ENCODE measurements at regions not wholly inside any gene's neighbourhood (a gene's known extent, or its start where the extent isn't known, plus 50 kb on each side); places are given as distances from the start of the nearest gene placed in this dataset.
"Not testable (repeated sequence)": the region's sequence is repeated elsewhere in the genome, so short reads cannot be mapped to it uniquely, and the experiment has no call there.

- Histone ChIP-seq H3K4me3 (ENCODE audit: low read depth in 1 of 2, low read length in 2 of 2) (no peak overlapping the region), H3K9ac (ENCODE audit: low read depth in 1 of 2, low read length in 2 of 2) (no peak overlapping the region), H3K27ac (ENCODE audit: low read depth, low read length) (no peak overlapping the region), H3K36me3 (ENCODE audit: control insufficient read depth in 1 of 2, insufficient read depth in 2 of 2, low read length in 2 of 2) (no peaks in the 10 kb centered on the region), H3K4me1 (ENCODE audit: control insufficient read depth in 1 of 2, insufficient read depth in 2 of 2, low read length in 2 of 2) (no peaks in the 10 kb centered on the region), H3K9me3 (ENCODE audit: control insufficient read depth in 1 of 2, low read length in 2 of 2) (no peaks in the 10 kb centered on the region), H3K27me3 (ENCODE audit: control insufficient read depth in 1 of 2, insufficient read depth in 2 of 2, low read length in 2 of 2) (no peaks in the 10 kb centered on the region)
Measured at GRCh38 chr19:14305706-14306105, 75.5 kb upstream of the ADGRE5 start.

- H3K27ac ChIP-seq (ENCODE audit: low read depth, low read length): no peak overlapping the region
- H3K36me3 ChIP-seq (ENCODE audit: control insufficient read depth in 1 of 2, insufficient read depth in 2 of 2, low read length in 2 of 2): no peaks in the 10 kb centered on the region
- H3K4me3 ChIP-seq (ENCODE audit: low read depth in 1 of 2, low read length in 2 of 2): no peak overlapping the region
- no peaks in the 10 kb centered on the region for H3K27me3 ChIP-seq (ENCODE audit: control insufficient read depth in 1 of 2, insufficient read depth in 2 of 2, low read length in 2 of 2)
- no peaks in the 10 kb centered on the region for H3K4me1 ChIP-seq (ENCODE audit: control insufficient read depth in 1 of 2, insufficient read depth in 2 of 2, low read length in 2 of 2)
- no peak overlapping the region for H3K9ac ChIP-seq (ENCODE audit: low read depth in 1 of 2, low read length in 2 of 2)
- no peaks in the 10 kb centered on the region for H3K9me3 ChIP-seq (ENCODE audit: control insufficient read depth in 1 of 2, low read length in 2 of 2)
Measured at GRCh38 chr19:14301150-14301549, 80.1 kb upstream of the ADGRE5 start.

- H3K9me3 ChIP-seq (ENCODE audit: control insufficient read depth in 1 of 2, low read length in 2 of 2): no peaks in the 10 kb centered on the region
- no peak overlapping the region for H3K4me3 ChIP-seq (ENCODE audit: low read depth in 1 of 2, low read length in 2 of 2)
- H3K27me3 ChIP-seq (ENCODE audit: control insufficient read depth in 1 of 2, insufficient read depth in 2 of 2, low read length in 2 of 2): no peaks in the 10 kb centered on the region
- H3K4me1 ChIP-seq (ENCODE audit: control insufficient read depth in 1 of 2, insufficient read depth in 2 of 2, low read length in 2 of 2): no peaks in the 10 kb centered on the region
- H3K9ac ChIP-seq (ENCODE audit: low read depth in 1 of 2, low read length in 2 of 2): no peak overlapping the region
- H3K27ac ChIP-seq (ENCODE audit: low read depth, low read length): no peak overlapping the region
- no peaks in the 10 kb centered on the region for H3K36me3 ChIP-seq (ENCODE audit: control insufficient read depth in 1 of 2, insufficient read depth in 2 of 2, low read length in 2 of 2)
Measured at GRCh38 chr19:14300303-14300702, 80.9 kb upstream of the ADGRE5 start.

- not testable (repeated sequence) for H3K27ac ChIP-seq (ENCODE audit: low read depth, low read length); H3K9ac ChIP-seq (ENCODE audit: low read depth in 1 of 2, low read length in 2 of 2); H3K27me3 ChIP-seq (ENCODE audit: control insufficient read depth in 1 of 2, insufficient read depth in 2 of 2, low read length in 2 of 2); H3K9me3 ChIP-seq (ENCODE audit: control insufficient read depth in 1 of 2, low read length in 2 of 2); H3K4me3 ChIP-seq (ENCODE audit: low read depth in 1 of 2, low read length in 2 of 2); H3K36me3 ChIP-seq (ENCODE audit: control insufficient read depth in 1 of 2, insufficient read depth in 2 of 2, low read length in 2 of 2); H3K4me1 ChIP-seq (ENCODE audit: control insufficient read depth in 1 of 2, insufficient read depth in 2 of 2, low read length in 2 of 2)
Measured at GRCh38 chr19:14299224-14299827, 81.9 kb upstream of the ADGRE5 start.

GRCh38 chr19:14297883-14298576 lies 83.2 kb upstream of the ADGRE5 start:
- not testable (repeated sequence) for H3K9me3 ChIP-seq (ENCODE audit: control insufficient read depth in 1 of 2, low read length in 2 of 2); H3K27me3 ChIP-seq (ENCODE audit: control insufficient read depth in 1 of 2, insufficient read depth in 2 of 2, low read length in 2 of 2); H3K27ac ChIP-seq (ENCODE audit: low read depth, low read length); H3K4me1 ChIP-seq (ENCODE audit: control insufficient read depth in 1 of 2, insufficient read depth in 2 of 2, low read length in 2 of 2); H3K9ac ChIP-seq (ENCODE audit: low read depth in 1 of 2, low read length in 2 of 2); H3K4me3 ChIP-seq (ENCODE audit: low read depth in 1 of 2, low read length in 2 of 2); H3K36me3 ChIP-seq (ENCODE audit: control insufficient read depth in 1 of 2, insufficient read depth in 2 of 2, low read length in 2 of 2)

GRCh38 chr19:14294974-14295373 lies 86.3 kb upstream of the ADGRE5 start:
- H3K4me1 ChIP-seq (ENCODE audit: control insufficient read depth in 1 of 2, insufficient read depth in 2 of 2, low read length in 2 of 2); H3K36me3 ChIP-seq (ENCODE audit: control insufficient read depth in 1 of 2, insufficient read depth in 2 of 2, low read length in 2 of 2); H3K9ac ChIP-seq (ENCODE audit: low read depth in 1 of 2, low read length in 2 of 2); H3K27me3 ChIP-seq (ENCODE audit: control insufficient read depth in 1 of 2, insufficient read depth in 2 of 2, low read length in 2 of 2); H3K27ac ChIP-seq (ENCODE audit: low read depth, low read length); H3K4me3 ChIP-seq (ENCODE audit: low read depth in 1 of 2, low read length in 2 of 2); H3K9me3 ChIP-seq (ENCODE audit: control insufficient read depth in 1 of 2, low read length in 2 of 2): not testable (repeated sequence)

- H3K27me3 ChIP-seq (ENCODE audit: control insufficient read depth in 1 of 2, insufficient read depth in 2 of 2, low read length in 2 of 2); H3K9ac ChIP-seq (ENCODE audit: low read depth in 1 of 2, low read length in 2 of 2); H3K4me3 ChIP-seq (ENCODE audit: low read depth in 1 of 2, low read length in 2 of 2); H3K9me3 ChIP-seq (ENCODE audit: control insufficient read depth in 1 of 2, low read length in 2 of 2); H3K4me1 ChIP-seq (ENCODE audit: control insufficient read depth in 1 of 2, insufficient read depth in 2 of 2, low read length in 2 of 2); H3K27ac ChIP-seq (ENCODE audit: low read depth, low read length); H3K36me3 ChIP-seq (ENCODE audit: control insufficient read depth in 1 of 2, insufficient read depth in 2 of 2, low read length in 2 of 2): not testable (repeated sequence)
Measured at GRCh38 chr19:14293816-14294170, 87.5 kb upstream of the ADGRE5 start.

GRCh38 chr19:14293101-14293815 lies 87.3 kb upstream of the ADGRL1 start:
- H3K4me3 ChIP-seq (ENCODE audit: low read depth in 1 of 2, low read length in 2 of 2): peak overlapping the region in 1 of 2 donors; percentile 36
- not testable (repeated sequence) for H3K27me3 ChIP-seq (ENCODE audit: control insufficient read depth in 1 of 2, insufficient read depth in 2 of 2, low read length in 2 of 2); H3K36me3 ChIP-seq (ENCODE audit: control insufficient read depth in 1 of 2, insufficient read depth in 2 of 2, low read length in 2 of 2); H3K27ac ChIP-seq (ENCODE audit: low read depth, low read length); H3K9ac ChIP-seq (ENCODE audit: low read depth in 1 of 2, low read length in 2 of 2); H3K9me3 ChIP-seq (ENCODE audit: control insufficient read depth in 1 of 2, low read length in 2 of 2); H3K4me1 ChIP-seq (ENCODE audit: control insufficient read depth in 1 of 2, insufficient read depth in 2 of 2, low read length in 2 of 2)

- H3K4me3 ChIP-seq (ENCODE audit: low read depth in 1 of 2, low read length in 2 of 2); H3K27ac ChIP-seq (ENCODE audit: low read depth, low read length): not testable (repeated sequence)
Measured at GRCh38 chr19:14289810-14290209, 83.8 kb upstream of the ADGRL1 start.

GRCh38 chr19:14287837-14288236 lies 81.9 kb upstream of the ADGRL1 start:
- not testable (repeated sequence) for H3K36me3 ChIP-seq (ENCODE audit: control insufficient read depth in 1 of 2, insufficient read depth in 2 of 2, low read length in 2 of 2); H3K9me3 ChIP-seq (ENCODE audit: control insufficient read depth in 1 of 2, low read length in 2 of 2); H3K4me3 ChIP-seq (ENCODE audit: low read depth in 1 of 2, low read length in 2 of 2); H3K9ac ChIP-seq (ENCODE audit: low read depth in 1 of 2, low read length in 2 of 2); H3K27ac ChIP-seq (ENCODE audit: low read depth, low read length); H3K4me1 ChIP-seq (ENCODE audit: control insufficient read depth in 1 of 2, insufficient read depth in 2 of 2, low read length in 2 of 2); H3K27me3 ChIP-seq (ENCODE audit: control insufficient read depth in 1 of 2, insufficient read depth in 2 of 2, low read length in 2 of 2)

More at GRCh38 chr19:14289810-14290209, 83.8 kb upstream of the ADGRL1 start:
- not testable (repeated sequence) for H3K9me3 ChIP-seq (ENCODE audit: control insufficient read depth in 1 of 2, low read length in 2 of 2); H3K36me3 ChIP-seq (ENCODE audit: control insufficient read depth in 1 of 2, insufficient read depth in 2 of 2, low read length in 2 of 2); H3K27me3 ChIP-seq (ENCODE audit: control insufficient read depth in 1 of 2, insufficient read depth in 2 of 2, low read length in 2 of 2); H3K4me1 ChIP-seq (ENCODE audit: control insufficient read depth in 1 of 2, insufficient read depth in 2 of 2, low read length in 2 of 2); H3K9ac ChIP-seq (ENCODE audit: low read depth in 1 of 2, low read length in 2 of 2)

Data from duodenal mucosa (tissue), 2 donors.